K562 (cell line): ENCODE measurements at regions not wholly inside any gene's neighbourhood (a gene's known extent, or its start where the extent isn't known, plus 50 kb on each side); places are given as distances from the start of the nearest gene placed in this dataset.
A peak's percentile ranks its signal among the peaks of the same experiment; 100 is the strongest.

Experiments
- ATAC-seq: fragments of 200-7000 bp; cut with Tn5 transposase; 3 replicates; pipeline ENCODE4 v1.9.1; 2020; ENCODE audit warnings: moderate library complexity
- BruUV-seq: library from RNA; stranded (reverse); fragments of 400-500 nt; replicated peaks from 2 replicates; lab custom pipeline; 2021; lab: Mats Ljungman, UMichigan
- CTCF ChIA-PET: fragments of 300-600 bp; formaldehyde crosslinking; extraction: SDS; loops from one replicate; lab custom pipeline; 2021; ENCODE audit warnings: low intra/inter-chr PET ratio; lab: Yijun Ruan, JAX
- POLR2A ChIA-PET: fragments of 300-600, 350-650 bp; sonication (Branson Sonifier 250); formaldehyde crosslinking; extraction: SDS; loops from one replicate; lab custom pipeline; 2021; ENCODE audit warnings: antibody characterized with exemption, inconsistent platforms; lab: Yijun Ruan, JAX
- DNase-seq, 4 experiments: peaks; one replicate each; pipeline versions ENCODE4 v3.0.0 to v3.0.0-alpha.2; 2011 to 2018; ENCODE audit warnings: low spot score in 3 of 4, mixed read lengths in 3 of 4; ENCODE audit errors: extremely low read depth in 1 of 4
- FAIRE-seq: peaks from 2 replicates; lab custom pipeline; 2011; peaks lifted over from hg19 to GRCh38; lab: Jason Lieb, UNC
- H2AFZ ChIP-seq: 2 replicates; pipeline ENCODE4 v1.6.0; 2011; ENCODE audit warnings: low read depth, low read length, control low read depth, inconsistent platforms
- H3K27ac ChIP-seq: fragments of 200-600 bp; 3 replicates; pipeline ENCODE4 v1.8.0; 2011; ENCODE audit warnings: low read depth, mild to moderate bottlenecking, control low read depth, inconsistent platforms, low read length, moderate library complexity, mixed read lengths; ENCODE audit errors: extremely low read depth
- H3K27me3 ChIP-seq, 2 experiments: fragments of 300-600 bp in 1 of 2; 2 replicates in 1 of 2; 3 replicates in 1 of 2; pipeline versions ENCODE4 v1.6.0 to v1.8.0; 2011; ENCODE audit warnings: inconsistent platforms in 2 of 2, low read length in 2 of 2, mild to moderate bottlenecking in 1 of 2, mixed read lengths in 1 of 2, moderate library complexity in 1 of 2; ENCODE audit not compliant: control insufficient read depth in 2 of 2, insufficient read depth in 2 of 2
- H3K36me3 ChIP-seq: fragments of 300-600 bp; 3 replicates; pipeline ENCODE4 v1.8.0; 2011; ENCODE audit warnings: mild to moderate bottlenecking, low read length, inconsistent platforms; ENCODE audit not compliant: control insufficient read depth, insufficient read depth
- H3K4me1 ChIP-seq, 2 experiments: fragments of 200-600 bp in 1 of 2; replicated peaks in 1 of 2; 2 replicates in 1 of 2; 3 replicates in 1 of 2; pipeline versions ENCODE4 v1.5.1 to v1.8.0; 2011; ENCODE audit warnings: inconsistent platforms in 2 of 2, low read length in 2 of 2, mild to moderate bottlenecking in 1 of 2, mixed read lengths in 1 of 2, moderate library complexity in 1 of 2; ENCODE audit not compliant: control insufficient read depth in 2 of 2, insufficient read depth in 2 of 2
- H3K4me2 ChIP-seq: 2 replicates; pipeline ENCODE4 v1.6.1; 2011; ENCODE audit warnings: low read length, control low read depth, inconsistent platforms, mixed read lengths; ENCODE audit not compliant: insufficient read depth
- H3K4me3 ChIP-seq: fragments of 200-600 bp; sonication (generic), shearing (Covaris generic); 2 replicates; pipeline ENCODE4 v1.5.1; 2016; ENCODE audit warnings: control low read depth, inconsistent platforms
- H3K79me2 ChIP-seq: fragments of 200-600 bp; 3 replicates; pipeline ENCODE4 v1.8.0; 2011; ENCODE audit warnings: low read length, inconsistent platforms; ENCODE audit not compliant: control insufficient read depth, insufficient read depth
- H3K9ac ChIP-seq, 2 experiments: 2 replicates each; pipeline versions ENCODE4 v1.6.0 to v1.6.1; 2011; ENCODE audit warnings: low read depth in 2 of 2, low read length in 2 of 2, control low read depth in 1 of 2, inconsistent platforms in 1 of 2, mild to moderate bottlenecking in 1 of 2, mixed read lengths in 1 of 2; ENCODE audit not compliant: insufficient read depth in 1 of 2
- H3K9me1 ChIP-seq: one replicate; pipeline ENCODE4 v1.6.0; 2011; ENCODE audit warnings: inconsistent platforms, mild to moderate bottlenecking, low read length, moderate library complexity; ENCODE audit not compliant: control insufficient read depth, insufficient read depth
- H3K9me3 ChIP-seq: replicated peaks from 2 replicates; pipeline ENCODE4 v1.5.1; 2011; ENCODE audit warnings: low read depth, low read length, inconsistent platforms; ENCODE audit not compliant: control insufficient read depth, insufficient read depth
- H4K20me1 ChIP-seq: replicated peaks from 2 replicates; pipeline ENCODE4 v1.6.1; 2011; ENCODE audit warnings: low read length, inconsistent platforms, mixed read lengths; ENCODE audit not compliant: control insufficient read depth, insufficient read depth
- CGGBP1 ChIP-seq: fragments of 250-450 bp; sonication (Bioruptor Pico); IDR thresholded peaks from 2 replicates; pipeline ENCODE4 v1.9.0; 2021; ENCODE audit warnings: mild to moderate bottlenecking
- CSDE1 ChIP-seq, 2 experiments: fragments of 450-650 bp; IDR thresholded peaks; 2 replicates each; pipeline ENCODE4 v1.6.1; 2016; ENCODE audit warnings: mild to moderate bottlenecking in 1 of 2
- DPF2 ChIP-seq: fragments of 450-650 bp; IDR thresholded peaks from 2 replicates; pipeline ENCODE4 v1.6.1; 2016
- FOXJ2 ChIP-seq: fragments of 200-800 bp; sonication (Bioruptor generic); IDR thresholded peaks from 2 replicates; pipeline ENCODE4 v1.6.1; 2016; ENCODE audit warnings: missing genetic modification characterization, missing compliant biosample characterization
- HMGN3 ChIP-seq: IDR thresholded peaks from 2 replicates; pipeline ENCODE4 v1.6.1; 2011; ENCODE audit warnings: borderline replicate concordance, low read depth, mild to moderate bottlenecking, mixed read lengths, low read length; ENCODE audit not compliant: insufficient read length; ENCODE audit errors: extremely low read depth
- MYC ChIP-seq, 2 experiments: fragments of 250-450 bp in 1 of 2; sonication (Bioruptor Pico) in 1 of 2; IDR thresholded peaks; 2 replicates each; pipeline versions ENCODE4 v1.5.1 to v1.6.1; 2012 to 2021; ENCODE audit warnings: low read depth in 2 of 2, borderline replicate concordance in 1 of 2, improper control_type of control experiment in 1 of 2, low read length in 1 of 2, mild to moderate bottlenecking in 1 of 2, moderate library complexity in 1 of 2
- NCOA1 ChIP-seq: fragments of 450-650 bp; IDR thresholded peaks from 2 replicates; pipeline ENCODE4 v1.6.1; 2016; ENCODE audit warnings: low read depth
- POLR2AphosphoS5 ChIP-seq: IDR thresholded peaks from 2 replicates; pipeline ENCODE4 v1.6.1; 2011; ENCODE audit warnings: mild to moderate bottlenecking, low read depth, low read length, moderate library complexity; ENCODE audit not compliant: control insufficient read depth, insufficient read depth
- TFAM ChIP-seq: fragments of 250-450 bp; sonication (Bioruptor Pico); conservative IDR thresholded peaks from 2 replicates; pipeline ENCODE4 v1.5.0; 2021; ENCODE audit warnings: mild to moderate bottlenecking, moderate library complexity
- ZBTB11 ChIP-seq, 3 experiments: fragments of 200-800 bp in 1 of 3; fragments of 250-450 bp in 1 of 3; fragments of 450-650 bp in 1 of 3; sonication (Bioruptor Pico) in 1 of 3; sonication (Bioruptor generic) in 1 of 3; formaldehyde crosslinking in 1 of 3; IDR thresholded peaks; 2 replicates each; pipeline versions ENCODE4 v1.6.1 to v1.8.0; 2016 to 2022; ENCODE audit warnings: mild to moderate bottlenecking in 2 of 3, missing genetic modification characterization in 2 of 3, missing compliant biosample characterization in 1 of 3, moderate library complexity in 1 of 3
- ZBTB5 ChIP-seq: fragments of 450-650 bp; IDR thresholded peaks from 2 replicates; pipeline ENCODE4 v1.6.1; 2017; ENCODE audit warnings: antibody characterized with exemption
- ZNF133 ChIP-seq: fragments of 250-450 bp; sonication (Bioruptor Pico); IDR thresholded peaks from 2 replicates; pipeline ENCODE4 v1.4.0; 2020; ENCODE audit warnings: mild to moderate bottlenecking
- ZNF280A ChIP-seq: fragments of 450-650 bp; IDR thresholded peaks from 2 replicates; pipeline ENCODE4 v1.6.1; 2018; ENCODE audit warnings: mild to moderate bottlenecking, low read depth; ENCODE audit not compliant: partially characterized antibody
- ZNF324 ChIP-seq: fragments of 250-450 bp; sonication (Bioruptor Pico); IDR thresholded peaks from 2 replicates; pipeline ENCODE4 v1.4.0; 2020; ENCODE audit warnings: mild to moderate bottlenecking
- ZNF699 ChIP-seq: fragments of 250-450 bp; sonication (Bioruptor Pico); IDR thresholded peaks from 2 replicates; pipeline ENCODE4 v1.8.0; 2021; ENCODE audit warnings: mild to moderate bottlenecking, moderate library complexity; ENCODE audit not compliant: insufficient replicate concordance
- ZZZ3 ChIP-seq: fragments of 450-650 bp; IDR thresholded peaks from 2 replicates; pipeline ENCODE4 v1.6.1; 2016; ENCODE audit warnings: antibody characterized with exemption, mild to moderate bottlenecking, moderate library complexity
- WGBS: fragments of 100-300 bp; shearing (Covaris generic); methylation state at CpG from one replicate; pipeline ENCODE4 v1.1.6; 2016; ENCODE audit warnings: low coverage, mixed read lengths; ENCODE audit not compliant: insufficient coverage; ENCODE audit errors: missing lambda C conversion rate; 5-methylcytosine and 5-hydroxymethylcytosine counted together
- in situ Hi-C: fragments of 300-500 bp; cut with MboI; formaldehyde crosslinking; loops from 4 replicates; pipeline ENCODE4 v1.15.0; 2018; ENCODE audit warnings: inconsistent platforms, mixed read lengths
- intact Hi-C: fragments of 100-400 bp; cut with micrococcal nuclease; formaldehyde crosslinking; loops from 2 replicates; pipeline ENCODE4 v1.14.2; 2022

- peaks cover 27 to 72% of the 10 kb centered on the region in 2 experiments; a peak in 4 of 5 replicates for H3K27me3 ChIP-seq
- H3K27ac ChIP-seq: no peak overlapping the region
- no peaks in the 10 kb centered on the region for H3K9me1 ChIP-seq
- H3K4me3 ChIP-seq: no peak overlapping the region
- no peaks in the 10 kb centered on the region; the same call in 1 of the 2 replicates for H4K20me1 ChIP-seq
- POLR2A ChIA-PET: no interaction called here
- ATAC-seq: no peak
- intact Hi-C loops: no loop called here
- 0% methylated on average over 3 of the region's 4 CpGs for WGBS
- in situ Hi-C loops: no loop called here
- no peaks in the 10 kb centered on the region for H3K9me3 ChIP-seq
- CTCF ChIA-PET: no interaction called here
- H3K4me2 ChIP-seq: no peak overlapping the region
- no peak overlapping the region for H3K9ac ChIP-seq
- FAIRE-seq: peak; percentile 77
- no peak overlapping the region for H2AFZ ChIP-seq
- H3K79me2 ChIP-seq: no peaks in the 10 kb centered on the region
- no peaks in the 10 kb centered on the region for H3K36me3 ChIP-seq
- no peak for DNase-seq
- no TSS peak for BruUV-seq
- no peaks in the 10 kb centered on the region for H3K4me1 ChIP-seq
- TF ChIP-seq ZNF699 (CRISPR knock-in tag) (no peak), CGGBP1 (CRISPR knock-in tag) (no peak), CSDE1 (IDR thresholded peaks at IDR 0.05) (no peak), ZNF133 (CRISPR knock-in tag) (no peak), TFAM (CRISPR knock-in tag) (no peak), ZNF324 (CRISPR knock-in tag) (no peak), NCOA1 (no peak), DPF2 (no peak), ZBTB11 (CRISPR knock-in tag; IDR thresholded peaks at IDR 0.05) (no peak), HMGN3 (no peak), ZNF280A (no peak), ZZZ3 (no peak), ZBTB5 (no peak), FOXJ2 (tag) (no peak), POLR2AphosphoS5 (no peak), MYC (IDR thresholded peaks at IDR 0.05; ENCODE audit: low read depth, low read length) (no peak), MYC (CRISPR knock-in tag; IDR thresholded peaks at IDR 0.05; ENCODE audit: borderline replicate concordance, low read depth) (no peak)
These were observed 302.2 kb upstream of the ZMIZ1 start for GRCh38 chr10:78766603-78767002.
